MM.1S (cell line): ENCODE measurements at regions not wholly inside any gene's neighbourhood (a gene's known extent, or its start where the extent isn't known, plus 50 kb on each side); places are given as distances from the start of the nearest gene placed in this dataset.

Experiments used
- CTCF ChIP-seq: fragments of 300-600 bp; sonication (generic); IDR thresholded peaks from 2 replicates; pipeline ENCODE4 v1.5.1; 2016; ENCODE audit warnings: antibody characterized with exemption, low read length, mixed read lengths
- EZH2 ChIP-seq: fragments of 300-600 bp; sonication (generic); optimal IDR thresholded peaks from 2 replicates; pipeline ENCODE3; 2017; ENCODE audit warnings: low read depth, mild to moderate bottlenecking, antibody characterized with exemption, low read length, mixed read lengths
- EZH2phosphoT487 ChIP-seq: fragments of 300-600 bp; sonication (generic); IDR thresholded peaks from 2 replicates; pipeline ENCODE4 v1.6.1; 2018; ENCODE audit warnings: antibody characterized with exemption, low read length

DNA sequence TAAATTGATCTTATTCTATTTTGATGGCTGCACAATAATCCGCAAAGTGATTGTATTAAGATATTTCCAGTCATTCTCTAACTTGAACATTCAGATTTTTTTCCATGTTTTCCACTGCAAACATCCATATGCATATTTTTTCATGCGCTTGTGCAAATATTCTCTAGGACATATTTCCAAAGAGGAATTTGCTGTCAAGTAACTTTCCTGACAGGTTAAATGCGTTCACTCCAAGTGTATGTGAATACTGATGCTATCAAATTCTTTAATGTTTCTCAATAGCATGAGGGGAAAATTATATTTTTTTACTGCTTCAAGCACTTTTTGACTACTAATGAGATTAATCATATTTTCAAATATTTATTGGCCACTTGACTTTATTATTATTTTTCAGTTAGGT lies 135.3 kb upstream of the LGR5 start:
- TF ChIP-seq CTCF = no peak
- no peak for TF ChIP-seq EZH2phosphoT487
- no peak for TF ChIP-seq EZH2
